ENCODE measurements at regions not wholly inside any gene's neighbourhood (a gene's known extent, or its start where the extent isn't known, plus 50 kb on each side); places are given as distances from the start of the nearest gene placed in this dataset.

DNA sequence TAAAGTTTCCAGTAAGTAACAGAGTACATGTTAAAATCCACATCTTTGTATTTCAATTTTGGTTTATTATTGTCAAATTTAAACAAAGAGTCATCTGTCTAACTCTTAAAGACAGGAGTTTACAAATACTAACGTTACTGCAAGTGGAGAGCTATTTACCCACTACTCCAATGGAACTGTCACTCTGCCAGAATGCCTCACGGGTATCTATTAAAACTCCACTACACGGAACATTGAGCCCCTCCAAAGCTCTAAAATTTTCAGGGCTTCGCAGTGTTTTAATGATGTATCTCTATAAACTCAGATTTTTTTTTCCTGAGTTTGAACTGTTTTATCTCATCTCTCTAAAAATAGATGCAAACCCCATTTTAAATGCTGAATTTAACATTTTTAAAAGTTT, 388.7 kb upstream of the SEMA3A start:
- TF ChIP-seq, protein P1, sequence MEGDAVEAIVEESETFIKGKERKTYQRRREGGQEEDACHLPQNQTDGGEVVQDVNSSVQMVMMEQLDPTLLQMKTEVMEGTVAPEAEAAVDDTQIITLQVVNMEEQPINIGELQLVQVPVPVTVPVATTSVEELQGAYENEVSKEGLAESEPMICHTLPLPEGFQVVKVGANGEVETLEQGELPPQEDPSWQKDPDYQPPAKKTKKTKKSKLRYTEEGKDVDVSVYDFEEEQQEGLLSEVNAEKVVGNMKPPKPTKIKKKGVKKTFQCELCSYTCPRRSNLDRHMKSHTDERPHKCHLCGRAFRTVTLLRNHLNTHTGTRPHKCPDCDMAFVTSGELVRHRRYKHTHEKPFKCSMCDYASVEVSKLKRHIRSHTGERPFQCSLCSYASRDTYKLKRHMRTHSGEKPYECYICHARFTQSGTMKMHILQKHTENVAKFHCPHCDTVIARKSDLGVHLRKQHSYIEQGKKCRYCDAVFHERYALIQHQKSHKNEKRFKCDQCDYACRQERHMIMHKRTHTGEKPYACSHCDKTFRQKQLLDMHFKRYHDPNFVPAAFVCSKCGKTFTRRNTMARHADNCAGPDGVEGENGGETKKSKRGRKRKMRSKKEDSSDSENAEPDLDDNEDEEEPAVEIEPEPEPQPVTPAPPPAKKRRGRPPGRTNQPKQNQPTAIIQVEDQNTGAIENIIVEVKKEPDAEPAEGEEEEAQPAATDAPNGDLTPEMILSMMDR (IDR thresholded peaks at IDR 0.05; ENCODE audit: borderline replicate concordance, extremely low read depth, low read length, poor library complexity, severe bottlenecking) = no peak
- TF ChIP-seq EZH2 (IDR thresholded peaks at IDR 0.05; ENCODE audit: borderline replicate concordance, low read depth, low read length, severe bottlenecking) = no peak

Data from DND-41 (cell line).